PC-9 (cell line): ENCODE measurements at regions not wholly inside any gene's neighbourhood (a gene's known extent, or its start where the extent isn't known, plus 50 kb on each side); places are given as distances from the start of the nearest gene placed in this dataset.

Experiments used
- BruUV-seq: library from RNA; stranded (reverse); fragments of 400-500 nt; replicated peaks from 2 replicates; lab custom pipeline; 2021; lab: Mats Ljungman, UMichigan
- CTCF ChIA-PET: fragments of 300-600 bp; sonication (Branson Sonifier 250); formaldehyde crosslinking; loops from one replicate; lab custom pipeline; 2022; ENCODE audit warnings: antibody characterized with exemption; lab: Charles Lee
- POLR2A ChIA-PET: fragments of 300-600 bp; sonication (Branson Sonifier 250); formaldehyde crosslinking; loops from one replicate; lab custom pipeline; 2022; ENCODE audit warnings: antibody characterized with exemption; ENCODE audit not compliant: unreplicated experiment; lab: Charles Lee
- DNase-seq, 2 experiments: peaks; one replicate each; pipeline versions ENCODE4 v3.0.0 to v3.0.0-alpha.2; 2015 to 2022; ENCODE audit warnings: mixed read lengths in 1 of 2
- H2AFZ ChIP-seq: fragments of 200-600 bp; sonication (generic); 2 replicates; pipeline ENCODE4 v1.8.1; 2017; ENCODE audit warnings: antibody characterized with exemption
- H3F3A ChIP-seq: fragments of 200-600 bp; sonication (generic); 2 replicates; pipeline ENCODE4 v1.8.1; 2017; ENCODE audit warnings: antibody characterized with exemption, mild to moderate bottlenecking, low read depth; ENCODE audit not compliant: insufficient read depth
- H3K27ac ChIP-seq: fragments of 200-600 bp; sonication (generic); 2 replicates; pipeline ENCODE4 v1.6.1; 2016; ENCODE audit warnings: mixed run types
- H3K27me3 ChIP-seq: fragments of 200-600 bp; sonication (generic); 2 replicates; pipeline ENCODE4 v1.6.1; 2016; ENCODE audit warnings: low read depth, mixed run types; ENCODE audit not compliant: insufficient read depth
- H3K36me3 ChIP-seq: fragments of 200-600 bp; sonication (generic); 2 replicates; pipeline ENCODE4 v1.6.1; 2016; ENCODE audit warnings: low read depth, mixed run types
- H3K4me1 ChIP-seq: fragments of 200-600 bp; sonication (generic); replicated peaks from 2 replicates; pipeline ENCODE4 v1.6.1; 2016; ENCODE audit warnings: mixed run types; ENCODE audit not compliant: insufficient read depth
- H3K4me2 ChIP-seq: fragments of 200-600 bp; sonication (generic); 2 replicates; pipeline ENCODE4 v1.6.1; 2017; ENCODE audit warnings: mixed run types
- H3K4me3 ChIP-seq: fragments of 200-600 bp; sonication (generic); 2 replicates; pipeline ENCODE4 v1.6.1; 2016; ENCODE audit warnings: mixed run types
- H3K79me2 ChIP-seq: fragments of 200-600 bp; sonication (generic); 2 replicates; pipeline ENCODE4 v1.6.1; 2017; ENCODE audit warnings: low read depth, mixed run types
- H3K9me2 ChIP-seq: fragments of 200-600 bp; sonication (generic); 2 replicates; pipeline ENCODE4 v1.8.1; 2017; ENCODE audit warnings: mild to moderate bottlenecking; ENCODE audit not compliant: insufficient read depth
- H3K9me3 ChIP-seq: fragments of 200-600 bp; sonication (generic); 2 replicates; pipeline ENCODE4 v1.8.1; 2016; ENCODE audit warnings: low read depth; ENCODE audit not compliant: insufficient read depth
- H4K20me1 ChIP-seq: fragments of 200-600 bp; sonication (generic); 2 replicates; pipeline ENCODE4 v1.8.1; 2017; ENCODE audit not compliant: insufficient read depth
- CTCF ChIP-seq: fragments of 200-600 bp; sonication (generic); conservative IDR thresholded peaks from 2 replicates; pipeline ENCODE4 v1.6.1; 2017; ENCODE audit warnings: mixed run types, antibody characterized with exemption, mild to moderate bottlenecking, moderate library complexity
- EZH2 ChIP-seq: fragments of 200-600 bp; sonication (generic); IDR thresholded peaks from 2 replicates; pipeline ENCODE4 v1.8.0; 2017; ENCODE audit warnings: antibody characterized with exemption, low read depth
- intact Hi-C: fragments of 100-400 bp; cut with micrococcal nuclease; formaldehyde crosslinking; loops from one replicate; pipeline ENCODE4 v1.10.0; 2022; ENCODE audit not compliant: unreplicated experiment

DNA sequence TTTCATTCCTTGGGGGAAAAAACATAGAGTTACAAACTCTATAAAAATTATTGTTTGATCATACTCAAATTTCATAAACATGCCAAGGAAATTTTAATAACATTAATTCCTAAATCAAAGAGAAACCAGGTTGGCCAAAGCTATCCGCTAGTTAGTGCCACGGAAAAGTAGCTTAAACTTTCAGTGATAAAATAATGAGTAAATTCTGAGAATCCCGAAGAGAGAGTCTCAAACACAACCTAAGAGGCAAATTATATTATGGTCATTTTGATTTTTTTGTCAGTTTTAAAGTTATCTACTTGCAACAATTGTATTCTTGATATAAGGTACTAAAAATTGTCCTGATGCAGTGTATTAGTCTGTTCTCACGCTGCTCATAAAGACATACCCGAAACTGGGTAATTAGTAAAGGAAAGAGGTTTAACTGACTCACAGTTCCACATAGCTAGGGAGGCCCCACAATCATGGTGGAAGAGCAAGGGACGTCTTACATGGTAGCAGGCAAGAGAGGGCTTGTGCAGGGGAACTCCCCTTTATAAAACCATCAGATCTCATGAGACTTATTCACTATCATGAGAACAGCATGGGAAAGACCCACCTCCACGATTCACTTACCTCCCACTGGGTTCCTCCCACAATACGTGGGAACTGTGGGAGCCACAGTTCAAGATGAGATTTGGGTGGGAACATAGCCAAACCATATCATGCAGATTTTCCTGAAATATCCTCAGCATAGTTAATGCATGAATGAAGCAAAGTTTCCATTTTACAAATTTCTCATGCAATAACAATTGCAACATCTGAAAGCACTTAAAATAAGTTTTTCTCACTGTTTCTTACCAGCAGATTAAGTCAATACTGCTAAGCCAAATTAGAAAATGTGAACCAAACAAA is 205.9 kb upstream of the STK17B start:
- Histone ChIP-seq H3K9me3 (no peaks in the 10 kb centered on the region), H3K4me3 (no peak overlapping the region), H2AFZ (no peak overlapping the region), H3K9me2 (no peaks in the 10 kb centered on the region), H3K36me3 (no peaks in the 10 kb centered on the region), H3K4me1 (no peaks in the 10 kb centered on the region), H3F3A (no peaks in the 10 kb centered on the region), H3K27me3 (no peaks in the 10 kb centered on the region), H3K79me2 (no peaks in the 10 kb centered on the region), H4K20me1 (no peaks in the 10 kb centered on the region), H3K4me2 (no peak overlapping the region), H3K27ac (no peak overlapping the region)
- ChIA-PET CTCF (no interaction called here), POLR2A (no interaction called here)
- no peak for DNase-seq
- intact Hi-C loops: no loop called here
- no TSS peak for BruUV-seq
- TF ChIP-seq CTCF (no peak), EZH2 (no peak)

- no peaks in the 10 kb centered on the region for H4K20me1 ChIP-seq
- H2AFZ ChIP-seq: no peak overlapping the region
- intact Hi-C loops: no loop called here
- no peak overlapping the region for H3K4me3 ChIP-seq
- no peaks in the 10 kb centered on the region for H3K36me3 ChIP-seq
- no peak for DNase-seq
- H3K27me3 ChIP-seq: no peaks in the 10 kb centered on the region
- H3K27ac ChIP-seq: no peak overlapping the region
- BruUV-seq: no TSS peak
- no peaks in the 10 kb centered on the region for H3K4me1 ChIP-seq
- no peaks in the 10 kb centered on the region for H3F3A ChIP-seq
- no peaks in the 10 kb centered on the region for H3K9me2 ChIP-seq
- no peak overlapping the region for H3K4me2 ChIP-seq
- CTCF ChIA-PET: no interaction called here
- TF ChIP-seq CTCF (no peak), EZH2 (no peak)
- POLR2A ChIA-PET: no interaction called here
- no peaks in the 10 kb centered on the region for H3K9me3 ChIP-seq
- H3K79me2 ChIP-seq: no peaks in the 10 kb centered on the region
Observed at GRCh38 chr2:196379600-196379999, 208.2 kb upstream of the STK17B start.

- BruUV-seq: no TSS peak
- H3K9me3 ChIP-seq: no peaks in the 10 kb centered on the region
Observed at GRCh38 chr2:196380098-196380497, 208.7 kb upstream of the STK17B start.

More at GRCh38 chr2:196380098-196380497, 208.7 kb upstream of the STK17B start:
- Histone ChIP-seq H3K4me1 (no peaks in the 10 kb centered on the region), H2AFZ (no peak overlapping the region), H3K4me3 (no peak overlapping the region), H4K20me1 (no peaks in the 10 kb centered on the region), H3K4me2 (no peak overlapping the region), H3K9me2 (no peaks in the 10 kb centered on the region), H3K36me3 (no peaks in the 10 kb centered on the region), H3K27me3 (no peaks in the 10 kb centered on the region), H3K27ac (no peak overlapping the region), H3K79me2 (no peaks in the 10 kb centered on the region), H3F3A (no peaks in the 10 kb centered on the region)
- TF ChIP-seq EZH2 (no peak), CTCF (no peak)
- intact Hi-C loops: no loop called here
- DNase-seq: no peak
- POLR2A ChIA-PET: no interaction called here
- CTCF ChIA-PET: no interaction called here
